Colonic mucosa (tissue), 4 donors: ENCODE measurements at regions not wholly inside any gene's neighbourhood (a gene's known extent, or its start where the extent isn't known, plus 50 kb on each side); places are given as distances from the start of the nearest gene placed in this dataset.

Experiments used
- DNase-seq: peaks from one replicate; pipeline ENCODE4 v3.0.0-alpha.2; 2020
- H3K27ac ChIP-seq: fragments of 200-600 bp; one replicate; pipeline ENCODE4 v1.8.0; 2021
- H3K27me3 ChIP-seq: fragments of 200-600 bp; one replicate; pipeline ENCODE4 v1.8.0; 2021
- H3K36me3 ChIP-seq: fragments of 200-600 bp; one replicate; pipeline ENCODE4 v1.8.0; 2021
- H3K4me1 ChIP-seq: fragments of 200-600 bp; one replicate; pipeline ENCODE4 v1.8.0; 2021; ENCODE audit warnings: mild to moderate bottlenecking
- H3K4me3 ChIP-seq: fragments of 200-600 bp; one replicate; pipeline ENCODE4 v1.8.0; 2021
- H3K9ac ChIP-seq, 2 donors: one replicate each; pipeline ENCODE4 v1.7.0; 2013; ENCODE audit warnings: control low read depth in 2 of 2, low read depth in 2 of 2, low read length in 2 of 2
- H3K9me3 ChIP-seq: fragments of 200-600 bp; one replicate; pipeline ENCODE4 v1.8.0; 2021
- intact Hi-C: fragments of 100-400 bp; cut with DNase I; formaldehyde crosslinking; loops from one replicate; pipeline ENCODE4 v1.14.1; 2022
- TF ChIP-seq, protein P1 (sequence below): fragments of 200-600 bp; IDR thresholded peaks from one replicate; pipeline ENCODE4 v1.8.0; 2022; ENCODE audit warnings: antibody characterized with exemption, mild to moderate bottlenecking
- donor health status: healthy.
- donor health status: DM: no; HTN: no; CAD: no.
- donor health status: DM: no; HTN: no; CAD: no.

GRCh38 chr16:54347961-54348360 lies 61.4 kb upstream of the IRX3 start:
- Histone ChIP-seq H3K27me3 (no peaks in the 10 kb centered on the region), H3K4me3 (no peak overlapping the region), H3K9ac (no peak overlapping the region), H3K27ac (no peak overlapping the region), H3K9me3 (no peaks in the 10 kb centered on the region), H3K4me1 (no peaks in the 10 kb centered on the region), H3K36me3 (no peaks in the 10 kb centered on the region)
- DNase-seq, result no peak
- TF ChIP-seq, protein P1, sequence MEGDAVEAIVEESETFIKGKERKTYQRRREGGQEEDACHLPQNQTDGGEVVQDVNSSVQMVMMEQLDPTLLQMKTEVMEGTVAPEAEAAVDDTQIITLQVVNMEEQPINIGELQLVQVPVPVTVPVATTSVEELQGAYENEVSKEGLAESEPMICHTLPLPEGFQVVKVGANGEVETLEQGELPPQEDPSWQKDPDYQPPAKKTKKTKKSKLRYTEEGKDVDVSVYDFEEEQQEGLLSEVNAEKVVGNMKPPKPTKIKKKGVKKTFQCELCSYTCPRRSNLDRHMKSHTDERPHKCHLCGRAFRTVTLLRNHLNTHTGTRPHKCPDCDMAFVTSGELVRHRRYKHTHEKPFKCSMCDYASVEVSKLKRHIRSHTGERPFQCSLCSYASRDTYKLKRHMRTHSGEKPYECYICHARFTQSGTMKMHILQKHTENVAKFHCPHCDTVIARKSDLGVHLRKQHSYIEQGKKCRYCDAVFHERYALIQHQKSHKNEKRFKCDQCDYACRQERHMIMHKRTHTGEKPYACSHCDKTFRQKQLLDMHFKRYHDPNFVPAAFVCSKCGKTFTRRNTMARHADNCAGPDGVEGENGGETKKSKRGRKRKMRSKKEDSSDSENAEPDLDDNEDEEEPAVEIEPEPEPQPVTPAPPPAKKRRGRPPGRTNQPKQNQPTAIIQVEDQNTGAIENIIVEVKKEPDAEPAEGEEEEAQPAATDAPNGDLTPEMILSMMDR, result no peak
- intact Hi-C loops, result no loop called here

DNA sequence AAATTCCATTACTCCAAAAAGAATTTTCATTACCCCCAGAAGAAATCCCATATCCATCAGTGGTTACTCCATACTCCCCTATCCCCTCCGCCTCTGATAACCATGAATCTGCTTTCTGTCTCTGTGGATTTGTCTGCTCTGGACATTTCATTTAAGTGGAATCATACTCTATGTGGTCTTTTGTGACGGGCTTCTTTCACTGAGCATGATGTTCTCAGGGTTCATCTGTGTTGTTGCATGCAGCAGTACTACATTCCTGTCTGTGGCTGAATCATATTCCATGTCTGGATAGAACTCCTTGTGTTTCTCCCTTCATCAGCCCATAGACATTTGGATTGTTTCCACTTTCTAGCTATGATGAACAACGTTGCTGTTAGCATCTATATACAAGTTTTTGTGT lies 59.5 kb upstream of the IRX3 start:
- Histone ChIP-seq H3K9ac (no peak overlapping the region), H3K9me3 (no peaks in the 10 kb centered on the region), H3K36me3 (no peaks in the 10 kb centered on the region), H3K27ac (no peak overlapping the region), H3K4me3 (no peak overlapping the region), H3K27me3 (no peaks in the 10 kb centered on the region), H3K4me1 (no peaks in the 10 kb centered on the region)
- TF ChIP-seq, protein P1, result no peak
- intact Hi-C loops, result no loop called here
- DNase-seq, result no peak

DNA sequence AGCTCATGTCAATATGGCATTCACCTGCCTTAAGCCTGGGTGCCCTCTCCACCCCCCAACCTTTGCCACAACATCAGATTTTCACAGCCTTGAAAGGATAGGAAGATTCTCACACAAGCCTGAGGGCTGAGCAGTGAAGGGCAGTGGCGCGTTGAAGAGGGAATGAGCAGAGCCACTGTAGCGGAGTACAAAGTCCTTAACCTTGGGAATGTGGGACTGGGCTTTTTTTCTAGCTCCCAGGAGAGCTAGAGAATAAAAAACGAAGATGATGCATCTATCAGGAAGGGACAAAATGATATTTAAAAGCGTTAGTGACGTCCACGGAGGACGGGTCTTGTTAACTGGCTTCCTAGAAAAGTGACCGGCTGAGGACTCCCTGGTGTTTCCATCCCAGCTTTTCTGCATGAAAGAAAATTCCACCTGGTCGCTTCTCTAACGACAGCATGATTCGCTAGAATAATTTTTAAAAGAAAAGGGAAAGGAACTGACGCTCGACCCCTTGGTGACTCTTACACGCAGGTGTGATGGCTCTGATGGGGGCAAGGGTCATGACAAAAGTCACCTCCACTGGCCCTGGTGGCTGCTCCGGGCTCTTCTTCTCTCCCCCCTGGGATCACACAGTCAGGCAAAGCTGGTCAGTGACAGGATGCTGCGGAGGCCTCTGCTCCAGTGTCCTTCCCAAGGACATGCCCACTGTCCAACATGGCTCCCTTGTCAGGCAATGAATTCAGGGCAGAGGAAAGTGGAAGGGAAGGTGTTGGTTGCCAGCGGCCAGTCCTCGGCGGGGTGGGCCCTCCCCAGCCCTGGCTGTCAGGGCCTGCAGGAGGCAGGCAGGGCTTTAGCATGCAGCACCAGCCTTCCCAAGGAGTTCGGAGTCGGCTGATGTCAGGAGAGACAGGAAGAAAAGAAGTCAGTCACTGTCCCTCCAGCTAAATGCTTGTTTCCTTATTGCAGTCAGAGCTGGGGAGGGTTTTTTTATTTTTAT lies 58.4 kb upstream of the IRX3 start:
- Histone ChIP-seq H3K36me3 (no peaks in the 10 kb centered on the region), H3K27me3 (no peaks in the 10 kb centered on the region), H3K4me3 (no peak overlapping the region), H3K4me1 (no peaks in the 10 kb centered on the region), H3K9ac (no peak overlapping the region), H3K27ac (no peak overlapping the region), H3K9me3 (no peaks in the 10 kb centered on the region)
- intact Hi-C loops, result no loop called here
- TF ChIP-seq, protein P1, result no peak
- no peak for DNase-seq

- H3K27ac ChIP-seq, result no peak overlapping the region
- DNase-seq, result no peak
- no peaks in the 10 kb centered on the region for H3K36me3 ChIP-seq
- H3K4me1 ChIP-seq, result no peaks in the 10 kb centered on the region
- no peaks in the 10 kb centered on the region for H3K9me3 ChIP-seq
- intact Hi-C loops, result no loop called here
- H3K9ac ChIP-seq, result no peak overlapping the region
- TF ChIP-seq, protein P1, result no peak
- H3K4me3 ChIP-seq, result no peak overlapping the region
- no peaks in the 10 kb centered on the region for H3K27me3 ChIP-seq
Observed at GRCh38 chr16:54342966-54343365, 56.4 kb upstream of the IRX3 start.

GRCh38 chr16:54341892-54342776 lies 55.5 kb upstream of the IRX3 start:
- H3K36me3 ChIP-seq, result no peaks in the 10 kb centered on the region
- no peak for DNase-seq
- no peaks in the 10 kb centered on the region for H3K27me3 ChIP-seq
- H3K9ac ChIP-seq, result no peak overlapping the region
- intact Hi-C loops, result no loop called here
- H3K27ac ChIP-seq, result no peak overlapping the region
- TF ChIP-seq, protein P1, result no peak
- H3K4me3 ChIP-seq, result no peak overlapping the region
- H3K4me1 ChIP-seq, result no peaks in the 10 kb centered on the region
- no peaks in the 10 kb centered on the region for H3K9me3 ChIP-seq
